Stimulated activated naive CD4-positive, alpha-beta T cell (primary cell): ENCODE measurements at regions not wholly inside any gene's neighbourhood (a gene's known extent, or its start where the extent isn't known, plus 50 kb on each side); places are given as distances from the start of the nearest gene placed in this dataset.
"Not testable (repeated sequence)": the region's sequence is repeated elsewhere in the genome, so short reads cannot be mapped to it uniquely, and the experiment has no call there.

Experiments used
- DNase-seq, 6 experiments: peaks; one replicate each; lab custom pipeline; 2025; lab: John Stamatoyannopoulos, UW

DNA sequence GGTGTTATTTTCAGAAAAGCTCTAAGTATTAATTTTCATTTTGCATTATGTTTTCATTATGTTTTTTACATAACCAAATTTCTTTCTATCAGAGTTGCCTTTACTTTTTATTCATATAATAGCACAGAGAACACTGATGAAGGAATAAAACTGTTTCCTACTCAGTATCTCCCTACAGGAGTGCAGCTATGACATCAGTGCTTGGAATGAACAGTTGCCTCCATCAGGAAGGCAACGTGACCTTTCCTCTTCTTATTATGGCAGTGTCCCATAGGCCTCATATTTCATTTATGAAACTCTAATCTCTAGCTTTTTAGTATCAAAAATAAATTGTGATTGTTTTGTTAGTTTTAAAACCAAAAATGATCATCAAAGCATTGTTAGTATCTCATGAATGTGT lies 712.8 kb downstream of the CD109 start:
- DNase-seq = no peak

GRCh38 chr6:74404366-74404765 lies 708.4 kb downstream of the CD109 start:
- DNase-seq = no peak

GRCh38 chr6:74402781-74403180 lies 706.8 kb downstream of the CD109 start:
- DNase-seq = no peak

DNA sequence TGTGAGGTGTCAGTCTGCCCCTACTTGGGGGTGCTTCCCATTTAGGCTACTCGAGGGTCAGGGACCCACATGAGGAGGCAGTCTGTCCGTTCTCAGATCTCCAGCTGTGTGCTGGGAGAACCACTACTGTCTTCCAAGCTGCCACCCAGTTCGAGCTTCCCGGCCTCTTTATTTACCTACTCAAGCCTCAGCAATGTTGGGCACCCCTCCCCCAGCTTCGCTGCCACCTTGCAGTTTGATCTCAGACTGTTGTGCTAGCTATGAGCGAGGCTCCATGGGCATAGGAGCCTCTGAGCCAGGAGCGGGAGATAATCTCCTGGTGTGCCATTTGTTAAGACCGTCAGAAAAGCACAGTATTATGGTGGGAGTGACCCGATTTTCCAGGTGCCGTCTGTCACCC lies 682.4 kb downstream of the CD109 start:
- not testable (repeated sequence) for DNase-seq

- no peak for DNase-seq
These were observed 673.6 kb downstream of the CD109 start for GRCh38 chr6:74369556-74369993.

DNA sequence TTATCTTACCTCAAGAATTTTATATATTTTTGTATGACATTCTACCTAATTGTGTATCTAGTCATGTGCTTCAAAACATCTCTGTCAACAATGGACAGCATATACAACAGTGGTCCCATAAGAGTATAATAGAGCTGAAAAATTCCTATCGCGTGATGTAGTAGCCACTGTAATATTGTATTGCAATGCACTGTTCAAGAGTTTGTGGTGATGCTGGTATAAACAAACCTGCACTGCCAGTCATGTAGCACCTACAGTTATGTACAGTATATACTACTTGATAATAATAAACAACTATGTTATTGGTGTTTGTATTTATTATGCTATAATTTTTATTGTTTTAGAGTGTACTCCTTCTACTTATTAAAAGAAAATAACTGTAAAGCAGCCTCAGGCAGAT lies 672.7 kb downstream of the CD109 start:
- DNase-seq = no peak

GRCh38 chr6:74366634-74367033 lies 670.6 kb downstream of the CD109 start:
- DNase-seq = no peak

- DNase-seq = no peak
These were observed 666.4 kb downstream of the CD109 start for GRCh38 chr6:74362391-74362790.

- no peak for DNase-seq
These were observed 661.3 kb downstream of the CD109 start for GRCh38 chr6:74357321-74357720.

- no peak for DNase-seq
These were observed 660.4 kb downstream of the CD109 start for GRCh38 chr6:74356391-74356790.

GRCh38 chr6:74346936-74347535 lies 651.0 kb downstream of the CD109 start:
- DNase-seq = no peak

- no peak for DNase-seq
These were observed 647.8 kb downstream of the CD109 start for GRCh38 chr6:74343804-74344203.

DNA sequence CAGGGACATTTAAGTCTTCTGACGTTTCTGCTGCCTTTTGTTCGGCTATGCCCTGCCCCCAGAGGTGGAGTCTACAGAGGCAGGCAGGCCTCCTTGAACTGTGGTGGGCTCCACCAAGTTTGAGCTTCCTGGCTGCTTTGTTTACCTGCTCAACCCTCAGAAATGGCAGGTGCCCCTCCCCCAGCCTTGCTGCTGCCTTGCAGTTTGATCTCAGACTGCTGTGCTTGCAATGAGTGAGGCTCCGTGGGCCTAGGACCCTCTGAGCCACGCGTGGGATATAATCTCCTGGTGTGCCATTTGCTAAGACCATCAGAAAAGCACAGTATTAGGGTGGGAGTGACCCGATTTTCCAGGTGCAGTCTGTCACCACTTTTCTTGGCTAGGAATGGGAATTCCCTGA lies 647.3 kb downstream of the CD109 start:
- not testable (repeated sequence) for DNase-seq

GRCh38 chr6:74334722-74335121 lies 638.7 kb downstream of the CD109 start:
- no peak for DNase-seq

GRCh38 chr6:74333406-74333805 lies 637.4 kb downstream of the CD109 start:
- no peak for DNase-seq

GRCh38 chr6:74320715-74321114 lies 624.7 kb downstream of the CD109 start:
- DNase-seq = no peak

- no peak for DNase-seq
These were observed 624.1 kb downstream of the CD109 start for GRCh38 chr6:74320074-74320473.

GRCh38 chr6:74319292-74319691 lies 623.3 kb downstream of the CD109 start:
- DNase-seq = no peak

- no peak for DNase-seq
These were observed 622.7 kb downstream of the CD109 start for GRCh38 chr6:74318738-74319137.

GRCh38 chr6:74312081-74312480 lies 616.1 kb downstream of the CD109 start:
- DNase-seq = no peak

GRCh38 chr6:74311431-74311830 lies 615.4 kb downstream of the CD109 start:
- no peak for DNase-seq

DNA sequence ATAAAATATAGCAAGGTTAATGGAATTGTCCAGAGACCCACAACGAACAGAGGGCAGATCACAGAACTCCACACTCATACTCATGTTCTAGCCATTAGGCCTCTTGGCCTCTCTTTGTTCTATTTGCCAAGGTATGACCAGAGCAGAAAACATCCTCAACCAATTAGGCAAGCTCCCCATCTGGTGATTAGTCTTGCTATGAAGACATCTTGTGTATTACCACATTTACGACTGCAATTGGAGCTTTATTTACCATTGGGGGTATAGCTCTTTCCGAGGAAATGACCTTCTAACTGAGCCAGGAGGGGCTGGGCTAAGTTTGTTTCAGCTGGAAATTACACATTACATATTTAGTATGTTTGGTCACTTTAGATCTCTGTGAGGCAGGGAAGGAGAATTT lies 593.9 kb downstream of the CD109 start:
- no peak for DNase-seq

DNA sequence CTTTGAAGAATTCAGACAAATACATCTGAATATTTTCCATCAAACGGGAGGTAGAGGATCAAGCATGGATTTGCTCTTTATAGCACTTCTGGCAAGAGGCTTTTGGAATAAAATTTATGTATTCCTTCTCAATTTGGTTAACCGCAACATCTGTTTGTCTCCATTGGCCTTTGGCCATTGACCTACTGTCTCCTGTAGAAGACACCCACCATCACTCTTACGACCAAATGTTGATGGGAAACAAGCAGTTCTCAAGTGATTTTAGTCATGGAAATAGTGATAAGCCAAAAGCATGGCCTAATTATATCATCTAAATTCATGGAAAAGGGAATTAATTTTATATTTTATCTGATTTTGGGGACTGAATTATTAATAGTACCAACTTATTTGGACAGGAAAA lies 591.9 kb downstream of the CD109 start:
- DNase-seq = no peak

DNA sequence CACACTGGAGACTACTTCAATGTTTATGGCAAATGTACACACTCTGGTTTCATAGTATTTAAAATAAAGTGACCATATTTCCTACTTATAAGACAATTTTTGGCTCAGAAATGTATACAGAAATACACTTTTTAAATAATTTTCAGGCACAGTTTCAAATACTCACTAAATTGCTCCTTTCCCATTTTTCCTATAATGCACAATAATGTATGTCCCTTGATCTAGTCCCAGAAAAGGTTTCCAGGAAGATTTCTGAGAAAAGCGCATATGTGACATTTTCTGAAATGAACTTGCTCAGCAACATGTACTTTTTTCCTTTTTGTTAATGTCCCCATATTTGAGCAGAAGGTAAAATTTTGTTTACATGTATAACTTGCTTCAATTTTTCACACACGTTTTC lies 591.4 kb downstream of the CD109 start:
- no peak for DNase-seq

DNA sequence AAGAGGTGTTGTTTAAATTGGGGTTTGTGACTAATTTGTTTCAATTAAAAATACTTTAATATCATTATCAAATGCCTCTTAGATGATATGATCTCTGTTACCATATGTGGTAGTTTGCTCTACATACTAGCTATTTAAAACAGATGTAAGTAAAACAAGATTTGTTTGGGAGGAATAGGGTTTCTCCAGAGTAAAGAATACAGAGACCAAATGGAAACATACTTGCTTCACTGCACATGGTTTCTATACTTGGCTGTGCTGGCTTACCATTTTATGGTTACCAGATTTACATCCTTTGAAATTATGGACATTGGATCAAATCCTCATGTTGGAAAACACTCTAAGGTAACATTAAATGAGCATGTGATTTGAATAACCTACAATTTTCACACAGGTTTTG lies 588.3 kb downstream of the CD109 start:
- DNase-seq = no peak
